ENCODE measurements at regions not wholly inside any gene's neighbourhood (a gene's known extent, or its start where the extent isn't known, plus 50 kb on each side); places are given as distances from the start of the nearest gene placed in this dataset.
A peak's percentile ranks its signal among the peaks of the same experiment; 100 is the strongest.

GRCh38 chr12:92466391-92467305, 236.1 kb upstream of the PLEKHG7 start:
- Mint-ChIP-seq H3K4me1 (peaks cover 82% of the 10 kb centered on the region), H3K4me3 (peak overlapping the region; percentile 13), H3K9me3 (no peaks in the 10 kb centered on the region), H3K36me3 (ENCODE audit: low read depth) (no peaks in the 10 kb centered on the region), H3K27me3 (no peaks in the 10 kb centered on the region), H3K27ac (peak overlapping the region; percentile 46)
- ATAC-seq: no peak
- no peak for DNase-seq

GRCh38 chr12:92465786-92466295, 236.9 kb upstream of the PLEKHG7 start:
- peaks cover 82% of the 10 kb centered on the region for H3K4me1 Mint-ChIP-seq
- ATAC-seq (no peak), DNase-seq (no peak)
- H3K4me3 Mint-ChIP-seq: peak overlapping the region; percentile 13
- H3K9me3 Mint-ChIP-seq: no peaks in the 10 kb centered on the region
- H3K36me3 Mint-ChIP-seq (ENCODE audit: low read depth): no peaks in the 10 kb centered on the region
- H3K27me3 Mint-ChIP-seq: no peaks in the 10 kb centered on the region
- H3K27ac Mint-ChIP-seq: peak overlapping the region; percentile 46

- Mint-ChIP-seq H3K4me3 (no peak overlapping the region), H3K36me3 (ENCODE audit: low read depth) (no peaks in the 10 kb centered on the region), H3K4me1 (peaks cover 80% of the 10 kb centered on the region), H3K27me3 (no peaks in the 10 kb centered on the region), H3K9me3 (no peaks in the 10 kb centered on the region), H3K27ac (no peak overlapping the region)
- DNase-seq: no peak
- ATAC-seq: no peak
Observed at GRCh38 chr12:92464911-92465310, 237.9 kb upstream of the PLEKHG7 start.

GRCh38 chr12:92463171-92463570, 239.6 kb upstream of the PLEKHG7 start:
- Mint-ChIP-seq H3K9me3 (peaks cover 4% of the 10 kb centered on the region), H3K27me3 (no peaks in the 10 kb centered on the region), H3K27ac (peak overlapping the region; percentile 21), H3K4me3 (no peak overlapping the region), H3K36me3 (ENCODE audit: low read depth) (peaks cover 3% of the 10 kb centered on the region), H3K4me1 (peaks cover 73% of the 10 kb centered on the region)
- DNase-seq: no peak
- no peak for ATAC-seq

- no peak for ATAC-seq
- Mint-ChIP-seq H3K4me3 (no peak overlapping the region), H3K9me3 (peaks cover 5% of the 10 kb centered on the region), H3K36me3 (ENCODE audit: low read depth) (peaks cover 3% of the 10 kb centered on the region), H3K4me1 (peaks cover 73% of the 10 kb centered on the region), H3K27me3 (no peaks in the 10 kb centered on the region), H3K27ac (peak overlapping the region; percentile 9)
- DNase-seq: no peak
Observed at GRCh38 chr12:92462527-92462926, 240.3 kb upstream of the PLEKHG7 start.

- H3K27me3 Mint-ChIP-seq: no peaks in the 10 kb centered on the region
- peak overlapping the region; percentile 68 for H3K27ac Mint-ChIP-seq
- no peak for DNase-seq
- H3K4me3 Mint-ChIP-seq: no peak overlapping the region
- peaks cover 5% of the 10 kb centered on the region for H3K9me3 Mint-ChIP-seq
- ATAC-seq: peak; percentile 84
- H3K4me1 Mint-ChIP-seq: peaks cover 73% of the 10 kb centered on the region
- peaks cover 3% of the 10 kb centered on the region for H3K36me3 Mint-ChIP-seq (ENCODE audit: low read depth)
Observed at GRCh38 chr12:92462049-92462448, 240.7 kb upstream of the PLEKHG7 start.

- peaks cover 7% of the 10 kb centered on the region for H3K36me3 Mint-ChIP-seq (ENCODE audit: low read depth)
- H3K27ac Mint-ChIP-seq: no peak overlapping the region
- DNase-seq: no peak
- peaks cover 16% of the 10 kb centered on the region for H3K9me3 Mint-ChIP-seq
- H3K27me3 Mint-ChIP-seq: no peaks in the 10 kb centered on the region
- H3K4me3 Mint-ChIP-seq: no peak overlapping the region
- ATAC-seq: no peak
- H3K4me1 Mint-ChIP-seq: peaks cover 63% of the 10 kb centered on the region
Observed at GRCh38 chr12:92459850-92460249, 242.9 kb upstream of the PLEKHG7 start.

GRCh38 chr12:92458996-92459395, 243.8 kb upstream of the PLEKHG7 start:
- H3K27me3 Mint-ChIP-seq: no peaks in the 10 kb centered on the region
- no peak for ATAC-seq
- H3K9me3 Mint-ChIP-seq: peaks cover 20% of the 10 kb centered on the region

GRCh38 chr12:92457458-92458180, 245.2 kb upstream of the PLEKHG7 start:
- ATAC-seq (peak; percentile 23), DNase-seq (no peak)
- Mint-ChIP-seq H3K4me1 (peaks cover 50% of the 10 kb centered on the region), H3K27ac (no peak overlapping the region), H3K9me3 (peaks cover 20% of the 10 kb centered on the region), H3K36me3 (ENCODE audit: low read depth) (peaks cover 7% of the 10 kb centered on the region), H3K27me3 (no peaks in the 10 kb centered on the region), H3K4me3 (no peak overlapping the region)

More at GRCh38 chr12:92458996-92459395, 243.8 kb upstream of the PLEKHG7 start:
- Mint-ChIP-seq H3K4me1 (peaks cover 59% of the 10 kb centered on the region), H3K27ac (no peak overlapping the region), H3K4me3 (no peak overlapping the region), H3K36me3 (ENCODE audit: low read depth) (peaks cover 7% of the 10 kb centered on the region)
- DNase-seq: no peak

- H3K4me3 Mint-ChIP-seq: no peak overlapping the region
- peaks cover 10% of the 10 kb centered on the region for H3K36me3 Mint-ChIP-seq (ENCODE audit: low read depth)
- H3K27ac Mint-ChIP-seq: peak overlapping the region; percentile 65
- no peak for DNase-seq
- H3K9me3 Mint-ChIP-seq: peaks cover 29% of the 10 kb centered on the region
- H3K27me3 Mint-ChIP-seq: no peaks in the 10 kb centered on the region
- peaks cover 20% of the 10 kb centered on the region for H3K4me1 Mint-ChIP-seq
- ATAC-seq: no peak
Observed at GRCh38 chr12:92452763-92453162, 250.0 kb upstream of the PLEKHG7 start.

- peaks cover 6% of the 10 kb centered on the region for H3K36me3 Mint-ChIP-seq (ENCODE audit: low read depth)
- DNase-seq (no peak), ATAC-seq (no peak)
- peak overlapping the region; percentile 77 for H3K27ac Mint-ChIP-seq
- H3K27me3 Mint-ChIP-seq: no peaks in the 10 kb centered on the region
- H3K9me3 Mint-ChIP-seq: peaks cover 21% of the 10 kb centered on the region
- H3K4me3 Mint-ChIP-seq: peak overlapping the region; percentile 40
- peaks cover 52% of the 10 kb centered on the region for H3K4me1 Mint-ChIP-seq
Observed at GRCh38 chr12:92446083-92446460, 256.7 kb upstream of the PLEKHG7 start.

GRCh38 chr12:92445253-92446082, 257.3 kb upstream of the PLEKHG7 start:
- ATAC-seq: peak; percentile 51
- peaks cover 56% of the 10 kb centered on the region for H3K4me1 Mint-ChIP-seq

GRCh38 chr12:92444763-92445162, 258.0 kb upstream of the PLEKHG7 start:
- H3K4me1 Mint-ChIP-seq: peaks cover 62% of the 10 kb centered on the region
- peaks cover 20% of the 10 kb centered on the region for H3K9me3 Mint-ChIP-seq
- H3K27ac Mint-ChIP-seq: peak overlapping the region; percentile 77
- no peaks in the 10 kb centered on the region for H3K27me3 Mint-ChIP-seq
- H3K4me3 Mint-ChIP-seq: no peak overlapping the region
- peaks cover 3% of the 10 kb centered on the region for H3K36me3 Mint-ChIP-seq (ENCODE audit: low read depth)
- DNase-seq (no peak), ATAC-seq (peak; percentile 35)

More at GRCh38 chr12:92445253-92446082, 257.3 kb upstream of the PLEKHG7 start:
- peak; percentile 30 for DNase-seq
- H3K4me3 Mint-ChIP-seq: peak overlapping the region; percentile 40
- H3K9me3 Mint-ChIP-seq: peaks cover 18% of the 10 kb centered on the region
- H3K36me3 Mint-ChIP-seq (ENCODE audit: low read depth): peaks cover 3% of the 10 kb centered on the region
- no peaks in the 10 kb centered on the region for H3K27me3 Mint-ChIP-seq
- peak overlapping the region; percentile 77 for H3K27ac Mint-ChIP-seq

- DNase-seq: no peak
- peaks cover 23% of the 10 kb centered on the region for H3K9me3 Mint-ChIP-seq
- H3K4me1 Mint-ChIP-seq: peaks cover 78% of the 10 kb centered on the region
- ATAC-seq: no peak
- H3K36me3 Mint-ChIP-seq (ENCODE audit: low read depth): peaks cover 1% of the 10 kb centered on the region
- no peaks in the 10 kb centered on the region for H3K27me3 Mint-ChIP-seq
- H3K27ac Mint-ChIP-seq: peak overlapping the region; percentile 72
- H3K4me3 Mint-ChIP-seq: no peak overlapping the region
Observed at GRCh38 chr12:92442782-92443181, 260.0 kb upstream of the PLEKHG7 start.
